ENCODE measurements at regions not wholly inside any gene's neighbourhood (a gene's known extent, or its start where the extent isn't known, plus 50 kb on each side); places are given as distances from the start of the nearest gene placed in this dataset.
A peak's percentile ranks its signal among the peaks of the same experiment; 100 is the strongest.
"Not testable (repeated sequence)": the region's sequence is repeated elsewhere in the genome, so short reads cannot be mapped to it uniquely, and the experiment has no call there.

GRCh38 chr14:57150449-57150848, 118.3 kb downstream of the EXOC5 start:
- DNase-seq (ENCODE audit: low spot score): no peak

- DNase-seq (ENCODE audit: low spot score): no peak
Measured at GRCh38 chr14:57139173-57139572, 129.5 kb downstream of the EXOC5 start.

GRCh38 chr14:57136669-57137328, 131.9 kb downstream of the EXOC5 start:
- DNase-seq (ENCODE audit: low spot score): no peak

- DNase-seq (ENCODE audit: low spot score): not testable (repeated sequence)
Measured at GRCh38 chr14:57127809-57128208, 140.9 kb downstream of the EXOC5 start.

- no peak for DNase-seq (ENCODE audit: low spot score)
Measured at GRCh38 chr14:57122129-57122528, 146.6 kb downstream of the EXOC5 start.

GRCh38 chr14:57112072-57112807, 156.5 kb downstream of the EXOC5 start:
- not testable (repeated sequence) for DNase-seq (ENCODE audit: low spot score)

- not testable (repeated sequence) for DNase-seq (ENCODE audit: low spot score)
Measured at GRCh38 chr14:57110411-57110810, 158.3 kb downstream of the EXOC5 start.

GRCh38 chr14:57091030-57091608, 177.6 kb downstream of the EXOC5 start:
- no peak for DNase-seq (ENCODE audit: low spot score)

GRCh38 chr14:57089901-57090300, 178.8 kb downstream of the EXOC5 start:
- no peak for DNase-seq (ENCODE audit: low spot score)

- DNase-seq (ENCODE audit: low spot score): no peak
Measured at GRCh38 chr14:57087841-57088240, 180.9 kb downstream of the EXOC5 start.

- no peak for DNase-seq (ENCODE audit: low spot score)
Measured at GRCh38 chr14:57086271-57087162, 182.2 kb downstream of the EXOC5 start.

GRCh38 chr14:57085801-57086200, 182.9 kb downstream of the EXOC5 start:
- no peak for DNase-seq (ENCODE audit: low spot score)

GRCh38 chr14:57085043-57085442, 183.7 kb downstream of the EXOC5 start:
- no peak for DNase-seq (ENCODE audit: low spot score)

- DNase-seq (ENCODE audit: low spot score): no peak
Measured at GRCh38 chr14:57080691-57081090, 188.0 kb downstream of the EXOC5 start.

GRCh38 chr14:57078054-57078453, 190.7 kb downstream of the EXOC5 start:
- no peak for DNase-seq (ENCODE audit: low spot score)

GRCh38 chr14:57073986-57074385, 194.7 kb downstream of the EXOC5 start:
- DNase-seq (ENCODE audit: low spot score): no peak

- no peak for DNase-seq (ENCODE audit: low spot score)
Measured at GRCh38 chr14:57071639-57072038, 197.1 kb downstream of the EXOC5 start.

GRCh38 chr14:57069702-57070101, 199.0 kb downstream of the EXOC5 start:
- DNase-seq (ENCODE audit: low spot score): no peak

GRCh38 chr14:57068511-57068910, 200.2 kb downstream of the EXOC5 start:
- no peak for DNase-seq (ENCODE audit: low spot score)

GRCh38 chr14:57066887-57067513, 201.7 kb downstream of the EXOC5 start:
- peak; percentile 21 for DNase-seq (ENCODE audit: low spot score)

- DNase-seq (ENCODE audit: low spot score): no peak
Measured at GRCh38 chr14:57066463-57066862, 202.2 kb downstream of the EXOC5 start.
